ENCODE measurements at regions not wholly inside any gene's neighbourhood (a gene's known extent, or its start where the extent isn't known, plus 50 kb on each side); places are given as distances from the start of the nearest gene placed in this dataset.

GRCh38 chr13:44040818-44041100 lies 161.1 kb downstream of the LACC1 start:
- no peak for TF ChIP-seq CTCF (IDR thresholded peaks at IDR 0.05)
- TF ChIP-seq EP300 (IDR thresholded peaks at IDR 0.05): no peak
- no peak for TF ChIP-seq POLR2AphosphoS5 (IDR thresholded peaks at IDR 0.05)
- no peak for TF ChIP-seq POLR2A (IDR thresholded peaks at IDR 0.05)

Measured in suprapubic skin (tissue), 4 donors.